H9 (cell line): ENCODE measurements at regions not wholly inside any gene's neighbourhood (a gene's known extent, or its start where the extent isn't known, plus 50 kb on each side); places are given as distances from the start of the nearest gene placed in this dataset.

Source experiments
- DNase-seq: peaks from one replicate; pipeline ENCODE4 v3.0.0-alpha.2; 2017
- H2AFZ ChIP-seq: one replicate; pipeline ENCODE4 v1.6.1; 2013; ENCODE audit warnings: mild to moderate bottlenecking, low read length, control low read depth, moderate library complexity
- H2AK5ac ChIP-seq: 2 replicates; pipeline ENCODE4 v1.6.1; 2013; ENCODE audit warnings: low read length, control low read depth, mixed read lengths; ENCODE audit not compliant: insufficient read length
- H2BK120ac ChIP-seq: one replicate; pipeline ENCODE4 v1.6.1; 2013; ENCODE audit warnings: low read depth, mild to moderate bottlenecking, low read length, control low read depth, inconsistent platforms; ENCODE audit not compliant: poor library complexity, severe bottlenecking
- H2BK12ac ChIP-seq: 2 replicates; pipeline ENCODE4 v1.6.1; 2013; ENCODE audit warnings: low read length, control low read depth, mixed read lengths, low read depth; ENCODE audit not compliant: insufficient read length
- H2BK15ac ChIP-seq: 2 replicates; pipeline ENCODE4 v1.6.1; 2013; ENCODE audit warnings: low read depth, low read length, control low read depth
- H2BK20ac ChIP-seq: one replicate; pipeline ENCODE4 v1.6.1; 2013; ENCODE audit warnings: low read depth, mild to moderate bottlenecking, low read length, control low read depth, inconsistent platforms; ENCODE audit not compliant: poor library complexity, severe bottlenecking
- H2BK5ac ChIP-seq: 2 replicates; pipeline ENCODE4 v1.6.1; 2013; ENCODE audit warnings: low read length, control low read depth, mixed read lengths; ENCODE audit not compliant: insufficient read length
- H3K14ac ChIP-seq: 2 replicates; pipeline ENCODE4 v1.6.1; 2013; ENCODE audit warnings: low read length, control low read depth; ENCODE audit not compliant: insufficient read depth
- H3K18ac ChIP-seq: 2 replicates; pipeline ENCODE4 v1.6.1; 2013; ENCODE audit warnings: low read depth, mild to moderate bottlenecking, mixed read lengths, low read length, control low read depth; ENCODE audit not compliant: insufficient read length
- H3K23ac ChIP-seq: 2 replicates; pipeline ENCODE4 v1.6.1; 2013; ENCODE audit warnings: low read length, control low read depth, mixed read lengths, low read depth; ENCODE audit not compliant: insufficient read length
- H3K23me2 ChIP-seq: 2 replicates; pipeline ENCODE4 v1.6.1; 2013; ENCODE audit warnings: low read depth, mild to moderate bottlenecking, mixed read lengths, low read length, control low read depth; ENCODE audit not compliant: insufficient read length, poor library complexity, severe bottlenecking
- H3K27ac ChIP-seq: 2 replicates; pipeline ENCODE4 v1.5.1; 2013; ENCODE audit warnings: low read length, control low read depth, mixed read lengths, low read depth; ENCODE audit not compliant: insufficient read length
- H3K27me3 ChIP-seq: 2 replicates; pipeline ENCODE4 v1.6.1; 2013; ENCODE audit warnings: low read length, control low read depth, inconsistent platforms; ENCODE audit not compliant: insufficient read depth
- H3K4ac ChIP-seq: 2 replicates; pipeline ENCODE4 v1.6.1; 2013; ENCODE audit warnings: low read depth, mild to moderate bottlenecking, control low read depth, inconsistent platforms, low read length, moderate library complexity
- H3K4me1 ChIP-seq: 2 replicates; pipeline ENCODE4 v1.6.1; 2013; ENCODE audit warnings: low read length, control low read depth, inconsistent platforms; ENCODE audit not compliant: insufficient read depth
- H3K4me2 ChIP-seq: 2 replicates; pipeline ENCODE4 v1.6.1; 2013; ENCODE audit warnings: low read length, control low read depth, mixed read lengths; ENCODE audit not compliant: insufficient read length, insufficient read depth
- H3K56ac ChIP-seq: 2 replicates; pipeline ENCODE4 v1.6.1; 2013; ENCODE audit warnings: low read depth, mild to moderate bottlenecking, mixed read lengths, low read length, control low read depth; ENCODE audit not compliant: insufficient read length
- H3K79me1 ChIP-seq: 2 replicates; pipeline ENCODE4 v1.6.1; 2013; ENCODE audit warnings: low read depth, mild to moderate bottlenecking, moderate library complexity, low read length, control low read depth, inconsistent platforms; ENCODE audit not compliant: insufficient read depth, poor library complexity, severe bottlenecking
- H3K79me2 ChIP-seq: 2 replicates; pipeline ENCODE4 v1.6.1; 2013; ENCODE audit warnings: low read length, control low read depth, inconsistent platforms; ENCODE audit not compliant: insufficient read depth
- H3K9ac ChIP-seq: 2 replicates; pipeline ENCODE4 v1.6.1; 2013; ENCODE audit warnings: low read length, control low read depth, mixed read lengths; ENCODE audit not compliant: insufficient read length; ENCODE audit errors: extremely low read depth
- H3K9me3 ChIP-seq: one replicate; pipeline ENCODE4 v1.6.1; 2013; ENCODE audit warnings: low read depth, low read length, inconsistent platforms; ENCODE audit not compliant: control insufficient read depth
- H3T11ph ChIP-seq: one replicate; pipeline ENCODE4 v1.6.1; 2013; ENCODE audit warnings: mild to moderate bottlenecking, low read length, control low read depth, inconsistent platforms
- H4K20me1 ChIP-seq: one replicate; pipeline ENCODE4 v1.6.1; 2013; ENCODE audit not compliant: control insufficient read depth, insufficient read length, insufficient read depth
- H4K5ac ChIP-seq: 2 replicates; pipeline ENCODE4 v1.6.1; 2013; ENCODE audit warnings: low read depth, mild to moderate bottlenecking, mixed read lengths, low read length, control low read depth; ENCODE audit not compliant: insufficient read length
- H4K8ac ChIP-seq: replicated peaks from 2 replicates; pipeline ENCODE4 v1.6.1; 2013; ENCODE audit warnings: low read length, control low read depth, mixed read lengths, low read depth; ENCODE audit not compliant: insufficient read length
- H4K91ac ChIP-seq: 2 replicates; pipeline ENCODE4 v1.6.1; 2013; ENCODE audit warnings: low read depth, mild to moderate bottlenecking, moderate library complexity, mixed read lengths, low read length, control low read depth; ENCODE audit not compliant: insufficient read length
- H3K27ac Mint-ChIP-seq, 3 experiments: 2 replicates in 2 of 3; 3 replicates in 1 of 3; pipeline ENCODE4 v1.8.0; 2020 to 2021; ENCODE audit warnings: mixed read lengths in 3 of 3, mild to moderate bottlenecking in 1 of 3, moderate library complexity in 1 of 3
- H3K27me3 Mint-ChIP-seq: 2 replicates; pipeline ENCODE4 v1.8.0; 2021; ENCODE audit warnings: low read depth, mild to moderate bottlenecking, moderate library complexity, mixed read lengths
- H3K36me3 Mint-ChIP-seq, 3 experiments: 2 replicates in 2 of 3; 3 replicates in 1 of 3; pipeline ENCODE4 v1.8.0; 2020 to 2021; ENCODE audit warnings: low read depth in 3 of 3, mixed read lengths in 3 of 3; ENCODE audit not compliant: insufficient read depth in 1 of 3
- H3K4me1 Mint-ChIP-seq, 2 experiments: 2 replicates each; pipeline ENCODE4 v1.8.0; 2020; ENCODE audit warnings: mixed read lengths in 2 of 2
- H3K4me3 Mint-ChIP-seq, 2 experiments: 2 replicates in 1 of 2; 3 replicates in 1 of 2; pipeline ENCODE4 v1.8.0; 2020 to 2021; ENCODE audit warnings: mild to moderate bottlenecking in 2 of 2, mixed read lengths in 2 of 2, moderate library complexity in 1 of 2
- H3K9me3 Mint-ChIP-seq, 2 experiments: 2 replicates in 1 of 2; 3 replicates in 1 of 2; pipeline ENCODE4 v1.8.0; 2020; ENCODE audit warnings: mild to moderate bottlenecking in 2 of 2, mixed read lengths in 2 of 2, moderate library complexity in 1 of 2
- CTCF ChIP-seq: fragments of 200-600 bp; sonication (generic); conservative IDR thresholded peaks from 3 replicates; pipeline ENCODE4 v1.8.0; 2021; ENCODE audit warnings: antibody characterized with exemption, mild to moderate bottlenecking
- WGBS: extraction: QIAGEN DNeasy Blood & Tissue Kit; methylation state at CpG from one replicate; pipeline ENCODE4 v1.1.7; 2013; ENCODE audit warnings: missing lambda C conversion rate, low lambda C conversion rate, mixed read lengths; ENCODE audit not compliant: insufficient read length; ENCODE audit errors: extremely low coverage; 5-methylcytosine and 5-hydroxymethylcytosine counted together

DNA sequence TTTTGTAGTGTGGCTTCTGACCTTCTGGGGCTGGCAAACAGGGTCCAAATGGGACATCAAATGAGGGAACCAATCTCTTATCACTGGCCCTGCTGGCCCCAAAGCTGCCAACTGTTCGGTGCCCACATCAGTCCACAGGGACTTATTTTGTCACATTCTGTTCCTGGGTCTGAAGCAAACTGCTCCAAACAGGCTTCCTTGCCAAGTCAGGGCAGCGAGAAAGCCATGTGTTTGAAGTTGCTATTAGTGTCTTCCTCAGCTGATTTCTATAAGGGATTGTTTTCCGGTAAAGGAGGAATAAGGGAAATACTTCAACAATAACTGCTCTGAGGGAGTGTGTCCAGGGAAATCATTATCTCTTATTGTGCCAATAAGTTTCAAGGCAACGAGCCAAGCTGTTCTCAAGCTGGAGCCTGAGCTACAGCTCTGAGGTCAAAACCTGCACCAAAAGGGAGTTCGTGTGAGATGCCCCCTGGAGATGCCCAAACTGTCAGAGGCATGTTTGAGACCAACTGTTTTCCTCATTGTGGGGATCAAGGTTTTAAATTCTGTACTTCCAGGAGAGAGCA is 381.4 kb upstream of the PROX1 start:
- WGBS = no CpG with 5 or more reads among the region's 5 CpGs
- Histone ChIP-seq H3K4me1 (no peaks in the 10 kb centered on the region), H2AFZ (no peak overlapping the region), H2BK20ac (no peak overlapping the region), H2BK15ac (no peak overlapping the region), H3K9ac (no peak overlapping the region), H3K23ac (no peak overlapping the region), H4K20me1 (no peaks in the 10 kb centered on the region), H2BK5ac (no peak overlapping the region), H3K79me2 (no peaks in the 10 kb centered on the region), H2BK120ac (no peak overlapping the region), H3K4me2 (no peak overlapping the region), H4K5ac (no peak overlapping the region), H3K9me3 (no peaks in the 10 kb centered on the region), H3K23me2 (no peaks in the 10 kb centered on the region), H3K4ac (no peak overlapping the region), H2AK5ac (no peak overlapping the region), H3K79me1 (no peaks in the 10 kb centered on the region), H2BK12ac (no peak overlapping the region), H3K14ac (no peak overlapping the region), H3T11ph (no peak overlapping the region), H3K27me3 (no peaks in the 10 kb centered on the region), H3K27ac (no peak overlapping the region), H3K56ac (no peak overlapping the region), H4K8ac (no peak overlapping the region), H3K18ac (no peak overlapping the region), H4K91ac (no peak overlapping the region)
- no peak for TF ChIP-seq CTCF
- H3K4me3 Mint-ChIP-seq = no peak overlapping the region
- peaks cover 5% of the 10 kb centered on the region; the same call in 1 of the 2 replicates for H3K27me3 Mint-ChIP-seq
- H3K36me3 Mint-ChIP-seq = no peaks in the 10 kb centered on the region
- DNase-seq = no peak
- no peak overlapping the region for H3K27ac Mint-ChIP-seq
- H3K9me3 Mint-ChIP-seq = no peaks in the 10 kb centered on the region
- H3K4me1 Mint-ChIP-seq = no peaks in the 10 kb centered on the region
